ENCODE measurements at regions not wholly inside any gene's neighbourhood (a gene's known extent, or its start where the extent isn't known, plus 50 kb on each side); places are given as distances from the start of the nearest gene placed in this dataset.

DNA sequence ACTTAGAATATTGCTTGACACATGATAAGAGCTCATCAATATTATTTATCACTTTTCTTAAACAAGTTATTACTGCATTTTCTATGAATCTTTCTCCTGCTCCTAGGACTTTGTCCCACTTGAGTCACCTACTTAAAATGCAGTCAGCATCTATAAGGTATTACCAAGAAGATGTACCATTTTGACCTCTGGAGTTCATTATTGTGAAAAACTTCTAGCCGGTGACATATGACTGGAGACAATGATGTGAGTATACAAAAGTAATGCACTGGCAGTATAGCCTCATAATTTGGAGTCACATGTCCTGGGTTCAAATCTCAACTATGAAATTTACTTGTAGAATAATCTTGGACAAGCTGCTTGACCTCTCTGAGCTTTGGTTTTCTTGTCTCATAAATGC lies 278.5 kb downstream of the PLPP3 start:
- ATAC-seq, result no peak
- Mint-ChIP-seq H3K4me1 (peaks cover 0 to 8% of the 10 kb centered on the region in 2 donors), H3K36me3 (no peaks in the 10 kb centered on the region), H3K4me3 (no peak overlapping the region), H3K27ac (no peak overlapping the region), H3K9me3 (no peaks in the 10 kb centered on the region), H3K27me3 (ENCODE audit: low read depth in 2 of 2) (no peaks in the 10 kb centered on the region)
- Histone ChIP-seq H3K27me3 (ENCODE audit: control insufficient read depth, insufficient read depth, low read length) (no peaks in the 10 kb centered on the region), H3K27ac (ENCODE audit: low read length) (no peak overlapping the region), H3K36me3 (ENCODE audit: control insufficient read depth, insufficient read depth, low read length) (no peaks in the 10 kb centered on the region), H3K4me3 (ENCODE audit: low read length) (no peak overlapping the region), H3K9me3 (ENCODE audit: control insufficient read depth, insufficient read depth, low read length) (no peaks in the 10 kb centered on the region), H3K4me1 (ENCODE audit: control insufficient read depth, insufficient read depth, low read length) (no peaks in the 10 kb centered on the region)
- TF ChIP-seq, protein P1, sequence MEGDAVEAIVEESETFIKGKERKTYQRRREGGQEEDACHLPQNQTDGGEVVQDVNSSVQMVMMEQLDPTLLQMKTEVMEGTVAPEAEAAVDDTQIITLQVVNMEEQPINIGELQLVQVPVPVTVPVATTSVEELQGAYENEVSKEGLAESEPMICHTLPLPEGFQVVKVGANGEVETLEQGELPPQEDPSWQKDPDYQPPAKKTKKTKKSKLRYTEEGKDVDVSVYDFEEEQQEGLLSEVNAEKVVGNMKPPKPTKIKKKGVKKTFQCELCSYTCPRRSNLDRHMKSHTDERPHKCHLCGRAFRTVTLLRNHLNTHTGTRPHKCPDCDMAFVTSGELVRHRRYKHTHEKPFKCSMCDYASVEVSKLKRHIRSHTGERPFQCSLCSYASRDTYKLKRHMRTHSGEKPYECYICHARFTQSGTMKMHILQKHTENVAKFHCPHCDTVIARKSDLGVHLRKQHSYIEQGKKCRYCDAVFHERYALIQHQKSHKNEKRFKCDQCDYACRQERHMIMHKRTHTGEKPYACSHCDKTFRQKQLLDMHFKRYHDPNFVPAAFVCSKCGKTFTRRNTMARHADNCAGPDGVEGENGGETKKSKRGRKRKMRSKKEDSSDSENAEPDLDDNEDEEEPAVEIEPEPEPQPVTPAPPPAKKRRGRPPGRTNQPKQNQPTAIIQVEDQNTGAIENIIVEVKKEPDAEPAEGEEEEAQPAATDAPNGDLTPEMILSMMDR (IDR thresholded peaks at IDR 0.05), result no peak
- no peak for DNase-seq
- intact Hi-C loops (cut with micrococcal nuclease), result no loop called here
- WGBS (ENCODE audit: insufficient coverage), result 100% methylated on average over 1 of the region's 1 CpG

DNA sequence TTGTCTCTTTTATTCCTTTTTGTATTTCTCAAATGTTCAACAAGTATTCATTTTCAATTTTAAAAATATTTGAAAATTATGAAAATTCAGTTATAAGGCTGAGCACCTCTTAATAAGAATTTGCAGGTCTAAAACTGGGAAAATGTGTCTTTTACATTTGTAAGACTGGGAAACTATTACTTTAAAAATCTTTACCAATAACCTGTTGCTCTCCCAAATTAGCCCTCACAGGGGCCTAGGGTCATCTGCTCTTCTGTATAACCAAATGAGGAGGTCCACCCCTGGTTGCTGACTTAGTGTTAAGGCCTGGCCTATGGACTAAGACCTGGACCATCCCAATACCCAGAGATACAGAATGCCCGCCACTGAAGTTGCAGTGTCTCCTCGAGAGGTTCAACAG lies 280.5 kb downstream of the PLPP3 start:
- Mint-ChIP-seq H3K4me1 (peaks cover 0 to 8% of the 10 kb centered on the region in 2 donors), H3K9me3 (peaks cover 0 to 7% of the 10 kb centered on the region in 2 donors), H3K4me3 (no peak overlapping the region), H3K36me3 (no peaks in the 10 kb centered on the region), H3K27me3 (ENCODE audit: low read depth in 2 of 2) (no peaks in the 10 kb centered on the region), H3K27ac (no peak overlapping the region)
- intact Hi-C loops (cut with micrococcal nuclease), result no loop called here
- no peaks in the 10 kb centered on the region for H3K9me3 ChIP-seq (ENCODE audit: control insufficient read depth, insufficient read depth, low read length)
- H3K4me1 ChIP-seq (ENCODE audit: control insufficient read depth, insufficient read depth, low read length), result no peaks in the 10 kb centered on the region
- no peaks in the 10 kb centered on the region for H3K36me3 ChIP-seq (ENCODE audit: control insufficient read depth, insufficient read depth, low read length)
- 88% methylated on average over 2 of the region's 2 CpGs for WGBS (ENCODE audit: insufficient coverage)
- H3K27ac ChIP-seq (ENCODE audit: low read length), result no peak overlapping the region
- ATAC-seq (no peak), DNase-seq (no peak)
- H3K27me3 ChIP-seq (ENCODE audit: control insufficient read depth, insufficient read depth, low read length), result no peaks in the 10 kb centered on the region
- TF ChIP-seq, protein P1 (IDR thresholded peaks at IDR 0.05), result no peak
- no peak overlapping the region for H3K4me3 ChIP-seq (ENCODE audit: low read length)

DNA sequence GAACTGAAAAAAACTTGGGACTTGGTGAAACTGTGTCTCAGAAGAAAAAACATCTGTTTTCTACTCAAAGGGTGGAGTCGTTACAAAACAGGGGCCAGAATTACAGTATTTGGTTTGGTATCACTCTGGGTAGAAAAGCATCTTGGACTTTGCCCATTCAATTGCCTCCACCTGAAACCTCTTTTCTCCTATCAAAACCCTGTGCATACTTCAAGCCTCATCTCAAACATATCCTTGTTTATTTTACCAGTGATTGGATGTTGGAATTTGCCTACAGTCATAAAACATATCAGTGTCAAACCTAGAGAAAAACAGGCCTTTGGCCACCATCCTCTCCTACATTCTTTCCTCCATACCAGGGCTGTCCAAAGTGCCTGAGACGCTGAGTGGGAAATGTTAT lies 281.5 kb downstream of the PLPP3 start:
- no peaks in the 10 kb centered on the region for H3K27me3 Mint-ChIP-seq (ENCODE audit: low read depth in 2 of 2)
- Histone ChIP-seq H3K4me1 (ENCODE audit: control insufficient read depth, insufficient read depth, low read length) (no peaks in the 10 kb centered on the region), H3K36me3 (ENCODE audit: control insufficient read depth, insufficient read depth, low read length) (no peaks in the 10 kb centered on the region), H3K27ac (ENCODE audit: low read length) (no peak overlapping the region), H3K9me3 (ENCODE audit: control insufficient read depth, insufficient read depth, low read length) (no peaks in the 10 kb centered on the region), H3K27me3 (ENCODE audit: control insufficient read depth, insufficient read depth, low read length) (no peaks in the 10 kb centered on the region), H3K4me3 (ENCODE audit: low read length) (no peak overlapping the region)
- peaks cover 0 to 8% of the 10 kb centered on the region in 2 donors for H3K4me1 Mint-ChIP-seq
- H3K36me3 Mint-ChIP-seq, result no peaks in the 10 kb centered on the region
- TF ChIP-seq, protein P1 (IDR thresholded peaks at IDR 0.05), result no peak
- DNase-seq, result no peak
- H3K4me3 Mint-ChIP-seq, result no peak overlapping the region
- peaks cover 0 to 7% of the 10 kb centered on the region in 2 donors for H3K9me3 Mint-ChIP-seq
- intact Hi-C loops (cut with micrococcal nuclease), result no loop called here
- H3K27ac Mint-ChIP-seq, result no peak overlapping the region
- no peak for ATAC-seq
- 92% methylated on average over 1 of the region's 2 CpGs for WGBS (ENCODE audit: insufficient coverage)

DNA sequence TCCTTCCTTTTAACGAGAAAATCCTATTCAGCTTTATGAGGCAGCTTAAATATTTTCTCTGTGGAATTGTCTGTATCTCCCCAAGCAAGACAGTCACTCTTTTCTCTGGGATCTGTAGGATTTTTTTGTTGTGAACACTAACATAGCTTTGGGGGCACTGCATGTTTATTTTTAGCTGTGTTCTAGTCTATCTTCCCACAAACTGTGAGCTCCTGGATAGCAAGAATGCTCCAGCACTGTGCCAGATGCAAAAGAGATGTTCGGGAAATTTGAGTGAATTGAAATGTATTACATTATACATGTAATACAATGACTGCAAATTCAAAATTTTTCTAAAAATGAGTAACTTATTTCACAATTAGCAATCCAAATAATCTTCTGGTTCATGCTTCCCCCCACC lies 282.2 kb downstream of the PLPP3 start:
- 80% methylated on average over 1 of the region's 2 CpGs for WGBS (ENCODE audit: insufficient coverage)
- ATAC-seq (no peak), DNase-seq (no peak)
- TF ChIP-seq, protein P1 (IDR thresholded peaks at IDR 0.05), result no peak
- H3K4me3 Mint-ChIP-seq, result no peak overlapping the region
- no peak overlapping the region for H3K4me3 ChIP-seq (ENCODE audit: low read length)
- no peak overlapping the region for H3K27ac ChIP-seq (ENCODE audit: low read length)
- intact Hi-C loops (cut with micrococcal nuclease), result no loop called here
- no peaks in the 10 kb centered on the region for H3K4me1 ChIP-seq (ENCODE audit: control insufficient read depth, insufficient read depth, low read length)
- H3K27me3 Mint-ChIP-seq (ENCODE audit: low read depth in 2 of 2), result no peaks in the 10 kb centered on the region
- peaks cover 0 to 7% of the 10 kb centered on the region in 2 donors for H3K9me3 Mint-ChIP-seq
- H3K36me3 Mint-ChIP-seq, result no peaks in the 10 kb centered on the region
- H3K9me3 ChIP-seq (ENCODE audit: control insufficient read depth, insufficient read depth, low read length), result no peaks in the 10 kb centered on the region
- peaks cover 0 to 8% of the 10 kb centered on the region in 2 donors for H3K4me1 Mint-ChIP-seq
- no peaks in the 10 kb centered on the region for H3K36me3 ChIP-seq (ENCODE audit: control insufficient read depth, insufficient read depth, low read length)
- H3K27ac Mint-ChIP-seq, result no peak overlapping the region
- no peaks in the 10 kb centered on the region for H3K27me3 ChIP-seq (ENCODE audit: control insufficient read depth, insufficient read depth, low read length)
